Smooth muscle cell (in vitro differentiated cells): ENCODE measurements at regions not wholly inside any gene's neighbourhood (a gene's known extent, or its start where the extent isn't known, plus 50 kb on each side); places are given as distances from the start of the nearest gene placed in this dataset.
A peak's percentile ranks its signal among the peaks of the same experiment; 100 is the strongest.

Experiments
- DNase-seq: peaks from one replicate; lab custom pipeline; 2025; ENCODE audit not compliant: unreplicated experiment; lab: John Stamatoyannopoulos, UW
- H2AFZ ChIP-seq: fragments of 200-600 bp; sonication (generic); 2 replicates; pipeline ENCODE4 v1.6.0; 2016; ENCODE audit warnings: antibody characterized with exemption, low read depth, mild to moderate bottlenecking
- H3F3A ChIP-seq: fragments of 200-600 bp; sonication (generic); 2 replicates; pipeline ENCODE4 v1.6.0; 2017; ENCODE audit warnings: antibody characterized with exemption, low read depth
- H3K27ac ChIP-seq: fragments of 200-600 bp; sonication (generic); 2 replicates; pipeline ENCODE4 v1.5.1; 2016; ENCODE audit warnings: low read depth, mild to moderate bottlenecking
- H3K27me3 ChIP-seq: fragments of 200-600 bp; sonication (generic); 2 replicates; pipeline ENCODE4 v1.6.1; 2016; ENCODE audit warnings: low read depth, mild to moderate bottlenecking
- H3K36me3 ChIP-seq: fragments of 200-600 bp; sonication (generic); 2 replicates; pipeline ENCODE4 v1.5.1; 2016; ENCODE audit warnings: low read depth
- H3K4me1 ChIP-seq: fragments of 200-600 bp; sonication (generic); 2 replicates; pipeline ENCODE4 v1.5.1; 2016; ENCODE audit warnings: low read depth
- H3K4me2 ChIP-seq: fragments of 200-600 bp; sonication (generic); 2 replicates; pipeline ENCODE4 v1.6.0; 2016; ENCODE audit warnings: mild to moderate bottlenecking
- H3K4me3 ChIP-seq: fragments of 200-600 bp; sonication (generic); 2 replicates; pipeline ENCODE4 v1.5.1; 2016; ENCODE audit warnings: mild to moderate bottlenecking
- H3K79me2 ChIP-seq: fragments of 200-600 bp; sonication (generic); 2 replicates; pipeline ENCODE4 v1.6.0; 2016; ENCODE audit warnings: low read depth, mild to moderate bottlenecking
- H3K9ac ChIP-seq: fragments of 200-600 bp; sonication (generic); 2 replicates; pipeline ENCODE4 v1.6.0; 2016; ENCODE audit warnings: low read depth
- H3K9me3 ChIP-seq: fragments of 200-600 bp; sonication (generic); replicated peaks from 2 replicates; pipeline ENCODE4 v1.5.1; 2016; ENCODE audit warnings: low read depth
- H4K20me1 ChIP-seq: fragments of 200-600 bp; sonication (generic); 2 replicates; pipeline ENCODE4 v1.6.0; 2016; ENCODE audit warnings: low read depth
- WGBS: methylation state at CpG from one replicate; pipeline ENCODE4 v1.1.7; 2016; ENCODE audit warnings: low lambda C conversion rate; 5-methylcytosine and 5-hydroxymethylcytosine counted together
- TF ChIP-seq, protein P1 (sequence below): fragments of 200-600 bp; sonication (generic); IDR thresholded peaks from 2 replicates; pipeline ENCODE4 v1.5.1; 2017; ENCODE audit warnings: borderline replicate concordance, mild to moderate bottlenecking, antibody characterized with exemption; ENCODE audit not compliant: insufficient read depth, poor library complexity, severe bottlenecking

DNA sequence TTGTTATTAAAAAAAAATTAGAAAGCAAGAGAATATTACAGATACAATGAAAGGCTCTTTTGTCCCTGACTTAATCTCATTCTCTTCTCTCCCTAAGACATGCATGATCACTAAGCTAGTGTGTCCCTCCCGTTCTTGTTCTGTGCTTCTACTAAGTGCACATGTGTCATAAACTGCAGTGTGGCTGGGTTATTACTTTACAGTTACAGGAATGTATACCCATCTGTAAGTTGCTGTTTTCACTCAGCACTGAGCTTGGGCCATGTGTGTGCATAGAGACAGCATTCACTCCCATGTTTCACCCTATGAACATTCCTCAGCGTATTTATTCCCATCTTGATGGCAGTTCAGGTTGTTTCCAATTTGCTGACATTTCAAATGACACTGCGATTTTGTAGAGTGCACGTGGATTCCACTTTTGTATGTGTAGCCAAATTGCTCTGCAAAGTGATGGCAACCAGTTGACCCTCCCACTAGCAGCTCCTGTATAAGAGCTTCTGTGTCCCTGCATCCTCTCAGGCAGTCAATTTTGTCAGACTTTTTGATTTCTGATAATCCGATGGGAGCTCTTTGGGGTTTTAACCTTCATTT, 145.8 kb upstream of the UBE2E1 start:
- no peaks in the 10 kb centered on the region for H3K9me3 ChIP-seq
- H3K79me2 ChIP-seq = no peaks in the 10 kb centered on the region
- H2AFZ ChIP-seq = no peak overlapping the region
- WGBS = 81% methylated on average over 5 of the region's 5 CpGs
- H4K20me1 ChIP-seq = no peaks in the 10 kb centered on the region
- DNase-seq = no peak
- H3K9ac ChIP-seq = no peak overlapping the region
- no peak overlapping the region for H3K4me3 ChIP-seq
- TF ChIP-seq, protein P1, sequence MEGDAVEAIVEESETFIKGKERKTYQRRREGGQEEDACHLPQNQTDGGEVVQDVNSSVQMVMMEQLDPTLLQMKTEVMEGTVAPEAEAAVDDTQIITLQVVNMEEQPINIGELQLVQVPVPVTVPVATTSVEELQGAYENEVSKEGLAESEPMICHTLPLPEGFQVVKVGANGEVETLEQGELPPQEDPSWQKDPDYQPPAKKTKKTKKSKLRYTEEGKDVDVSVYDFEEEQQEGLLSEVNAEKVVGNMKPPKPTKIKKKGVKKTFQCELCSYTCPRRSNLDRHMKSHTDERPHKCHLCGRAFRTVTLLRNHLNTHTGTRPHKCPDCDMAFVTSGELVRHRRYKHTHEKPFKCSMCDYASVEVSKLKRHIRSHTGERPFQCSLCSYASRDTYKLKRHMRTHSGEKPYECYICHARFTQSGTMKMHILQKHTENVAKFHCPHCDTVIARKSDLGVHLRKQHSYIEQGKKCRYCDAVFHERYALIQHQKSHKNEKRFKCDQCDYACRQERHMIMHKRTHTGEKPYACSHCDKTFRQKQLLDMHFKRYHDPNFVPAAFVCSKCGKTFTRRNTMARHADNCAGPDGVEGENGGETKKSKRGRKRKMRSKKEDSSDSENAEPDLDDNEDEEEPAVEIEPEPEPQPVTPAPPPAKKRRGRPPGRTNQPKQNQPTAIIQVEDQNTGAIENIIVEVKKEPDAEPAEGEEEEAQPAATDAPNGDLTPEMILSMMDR = no peak
- H3K4me2 ChIP-seq = no peak overlapping the region
- no peaks in the 10 kb centered on the region for H3K27me3 ChIP-seq
- H3K27ac ChIP-seq = no peak overlapping the region
- H3K4me1 ChIP-seq = no peaks in the 10 kb centered on the region
- H3F3A ChIP-seq = no peaks in the 10 kb centered on the region
- no peaks in the 10 kb centered on the region for H3K36me3 ChIP-seq

DNA sequence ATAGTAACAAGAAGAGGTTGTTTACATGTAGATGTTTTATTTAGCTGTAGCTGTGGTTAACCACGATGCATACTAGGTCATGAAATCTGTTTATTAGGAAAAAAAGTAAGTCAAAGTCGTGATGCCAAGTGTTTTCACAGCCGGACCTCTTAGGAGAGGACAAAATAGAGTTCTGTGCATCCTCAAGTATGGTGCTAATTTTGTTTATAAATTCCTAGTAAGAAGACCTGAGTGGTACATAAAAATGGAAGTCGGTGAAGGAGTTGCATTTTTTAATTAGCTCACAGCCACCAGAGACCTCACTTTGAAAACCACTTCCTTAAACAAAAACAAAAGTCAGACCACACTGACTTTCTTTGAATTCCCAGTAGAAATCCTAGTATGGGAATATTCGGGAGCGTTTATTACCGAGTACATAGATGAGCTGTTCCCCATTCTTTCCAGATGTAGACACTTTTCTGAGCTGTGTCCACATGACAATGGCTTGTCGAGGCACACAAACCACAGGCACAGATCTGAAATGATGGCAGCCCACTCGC, 143.6 kb upstream of the UBE2E1 start:
- H3K4me3 ChIP-seq = no peak overlapping the region
- H3F3A ChIP-seq = no peaks in the 10 kb centered on the region
- no peaks in the 10 kb centered on the region for H3K36me3 ChIP-seq
- no peak overlapping the region for H2AFZ ChIP-seq
- H3K4me1 ChIP-seq = no peaks in the 10 kb centered on the region
- peak overlapping the region; percentile 21 for H3K27ac ChIP-seq
- TF ChIP-seq, protein P1 = no peak
- no peaks in the 10 kb centered on the region for H4K20me1 ChIP-seq
- no peak overlapping the region for H3K9ac ChIP-seq
- no peaks in the 10 kb centered on the region for H3K79me2 ChIP-seq
- H3K27me3 ChIP-seq = no peaks in the 10 kb centered on the region
- no peak for DNase-seq
- WGBS = 43% methylated on average over 9 of the region's 9 CpGs
- H3K9me3 ChIP-seq = no peaks in the 10 kb centered on the region
- H3K4me2 ChIP-seq = peak overlapping the region; percentile 40

GRCh38 chr3:23663246-23663645, 142.5 kb upstream of the UBE2E1 start:
- TF ChIP-seq, protein P1 = no peak
- Histone ChIP-seq H3K9ac (no peak overlapping the region), H3K4me3 (no peak overlapping the region), H3K9me3 (no peaks in the 10 kb centered on the region), H3K4me1 (no peaks in the 10 kb centered on the region), H3K27me3 (no peaks in the 10 kb centered on the region), H4K20me1 (no peaks in the 10 kb centered on the region), H3K27ac (no peak overlapping the region), H3F3A (peaks cover 4% of the 10 kb centered on the region), H2AFZ (no peak overlapping the region), H3K79me2 (no peaks in the 10 kb centered on the region), H3K4me2 (no peak overlapping the region), H3K36me3 (no peaks in the 10 kb centered on the region)
- no peak for DNase-seq
- WGBS = 70% methylated on average over 3 of the region's 3 CpGs

- no peak for DNase-seq
- peaks cover 4% of the 10 kb centered on the region for H3F3A ChIP-seq
- H3K9ac ChIP-seq = no peak overlapping the region
- no peaks in the 10 kb centered on the region for H3K79me2 ChIP-seq
- H2AFZ ChIP-seq = no peak overlapping the region
- TF ChIP-seq, protein P1 = no peak
- no peak overlapping the region for H3K4me3 ChIP-seq
- no peak overlapping the region for H3K27ac ChIP-seq
- no peaks in the 10 kb centered on the region for H3K9me3 ChIP-seq
- H3K4me2 ChIP-seq = no peak overlapping the region
- H3K36me3 ChIP-seq = no peaks in the 10 kb centered on the region
- no peaks in the 10 kb centered on the region for H3K27me3 ChIP-seq
- peaks cover under 1% of the 10 kb centered on the region for H3K4me1 ChIP-seq
- no peaks in the 10 kb centered on the region for H4K20me1 ChIP-seq
- WGBS = 96% methylated on average over 5 of the region's 5 CpGs
Observed at GRCh38 chr3:23663661-23664186, 142.0 kb upstream of the UBE2E1 start.
